MM.1S (cell line): ENCODE measurements at regions not wholly inside any gene's neighbourhood (a gene's known extent, or its start where the extent isn't known, plus 50 kb on each side); places are given as distances from the start of the nearest gene placed in this dataset.

Experiments
- CTCF ChIP-seq: fragments of 300-600 bp; sonication (generic); IDR thresholded peaks from 2 replicates; pipeline ENCODE4 v1.5.1; 2016; ENCODE audit warnings: antibody characterized with exemption, low read length, mixed read lengths
- EZH2 ChIP-seq: fragments of 300-600 bp; sonication (generic); optimal IDR thresholded peaks from 2 replicates; pipeline ENCODE3; 2017; ENCODE audit warnings: low read depth, mild to moderate bottlenecking, antibody characterized with exemption, low read length, mixed read lengths
- EZH2phosphoT487 ChIP-seq: fragments of 300-600 bp; sonication (generic); IDR thresholded peaks from 2 replicates; pipeline ENCODE4 v1.6.1; 2018; ENCODE audit warnings: antibody characterized with exemption, low read length

- TF ChIP-seq CTCF (no peak), EZH2 (no peak), EZH2phosphoT487 (no peak)
Measured at GRCh38 chr14:34055157-34055950, 104.5 kb upstream of the EGLN3 start.
